ENCODE measurements at regions not wholly inside any gene's neighbourhood (a gene's known extent, or its start where the extent isn't known, plus 50 kb on each side); places are given as distances from the start of the nearest gene placed in this dataset.

DNA sequence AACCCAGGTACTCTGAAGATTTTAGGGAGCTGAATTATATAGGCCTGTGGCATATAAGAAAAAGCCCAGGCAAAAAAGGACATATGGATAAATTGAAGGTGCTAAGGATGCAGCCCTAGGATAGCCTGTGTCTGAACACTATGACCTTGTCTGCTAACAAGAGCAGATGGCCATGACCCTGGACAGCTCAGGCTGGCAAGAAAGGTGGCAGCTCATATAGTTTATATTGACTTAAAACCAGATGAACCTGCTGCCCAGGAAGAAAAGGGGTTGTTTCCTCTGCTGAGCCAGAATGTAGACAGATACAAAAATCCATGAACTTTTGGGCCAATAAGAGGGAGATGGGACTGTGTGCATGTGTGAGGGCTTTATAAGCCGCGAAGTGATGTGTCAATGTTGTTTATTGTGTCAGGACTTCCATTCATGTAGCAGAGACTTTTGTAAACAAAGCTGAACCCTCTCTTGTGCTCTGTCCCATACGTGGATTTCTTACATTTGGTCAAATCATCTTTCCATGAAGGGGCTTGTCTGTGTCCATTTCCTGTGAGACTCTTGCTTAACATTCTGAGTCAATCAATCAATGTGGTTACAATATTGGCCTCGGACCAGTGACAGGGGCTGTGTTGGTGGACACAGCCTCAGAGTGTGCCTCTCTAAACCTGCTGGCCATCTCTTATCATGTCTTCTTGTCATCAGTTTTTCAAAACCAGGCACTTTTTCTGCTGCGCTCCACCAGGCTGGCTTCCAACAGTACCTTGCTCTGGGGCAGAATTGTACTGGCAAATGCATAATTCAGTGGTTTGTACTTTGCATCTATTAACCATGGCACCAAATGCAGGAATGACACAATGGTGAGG is 321.2 kb downstream of the WDR72 start:
- no peak overlapping the region for H3K4me3 ChIP-seq (replicated peaks; ENCODE audit: low read depth, low read length)
- TF ChIP-seq, protein P1, sequence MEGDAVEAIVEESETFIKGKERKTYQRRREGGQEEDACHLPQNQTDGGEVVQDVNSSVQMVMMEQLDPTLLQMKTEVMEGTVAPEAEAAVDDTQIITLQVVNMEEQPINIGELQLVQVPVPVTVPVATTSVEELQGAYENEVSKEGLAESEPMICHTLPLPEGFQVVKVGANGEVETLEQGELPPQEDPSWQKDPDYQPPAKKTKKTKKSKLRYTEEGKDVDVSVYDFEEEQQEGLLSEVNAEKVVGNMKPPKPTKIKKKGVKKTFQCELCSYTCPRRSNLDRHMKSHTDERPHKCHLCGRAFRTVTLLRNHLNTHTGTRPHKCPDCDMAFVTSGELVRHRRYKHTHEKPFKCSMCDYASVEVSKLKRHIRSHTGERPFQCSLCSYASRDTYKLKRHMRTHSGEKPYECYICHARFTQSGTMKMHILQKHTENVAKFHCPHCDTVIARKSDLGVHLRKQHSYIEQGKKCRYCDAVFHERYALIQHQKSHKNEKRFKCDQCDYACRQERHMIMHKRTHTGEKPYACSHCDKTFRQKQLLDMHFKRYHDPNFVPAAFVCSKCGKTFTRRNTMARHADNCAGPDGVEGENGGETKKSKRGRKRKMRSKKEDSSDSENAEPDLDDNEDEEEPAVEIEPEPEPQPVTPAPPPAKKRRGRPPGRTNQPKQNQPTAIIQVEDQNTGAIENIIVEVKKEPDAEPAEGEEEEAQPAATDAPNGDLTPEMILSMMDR (IDR thresholded peaks at IDR 0.05; ENCODE audit: low read depth, low read length, missing control alignments): no peak
- no peak for DNase-seq (ENCODE audit: extremely low read depth, low read depth)

DNA sequence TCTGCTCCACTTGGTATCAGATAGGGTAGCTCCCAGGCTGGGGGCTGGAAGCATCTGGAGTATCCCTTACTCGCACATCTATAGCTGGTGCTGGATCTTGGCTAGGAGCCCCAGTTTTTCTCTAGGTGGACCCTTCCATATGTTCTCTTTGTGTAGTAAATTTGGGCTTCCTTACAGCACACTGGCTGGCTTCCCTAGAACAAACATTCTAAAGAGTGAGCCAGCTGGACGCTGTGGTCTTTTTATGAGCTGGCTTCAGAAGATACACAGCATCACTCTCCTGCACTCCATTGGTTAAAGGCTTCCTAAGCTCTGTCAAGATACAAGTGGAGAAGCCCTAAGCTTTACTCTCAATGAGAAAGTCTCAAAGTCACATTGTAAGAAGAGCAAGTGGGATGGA is 322.1 kb downstream of the WDR72 start:
- no peak for DNase-seq (ENCODE audit: extremely low read depth, low read depth)
- H3K4me3 ChIP-seq (replicated peaks; ENCODE audit: low read depth, low read length): no peak overlapping the region
- TF ChIP-seq, protein P1 (IDR thresholded peaks at IDR 0.05; ENCODE audit: low read depth, low read length, missing control alignments): no peak

DNA sequence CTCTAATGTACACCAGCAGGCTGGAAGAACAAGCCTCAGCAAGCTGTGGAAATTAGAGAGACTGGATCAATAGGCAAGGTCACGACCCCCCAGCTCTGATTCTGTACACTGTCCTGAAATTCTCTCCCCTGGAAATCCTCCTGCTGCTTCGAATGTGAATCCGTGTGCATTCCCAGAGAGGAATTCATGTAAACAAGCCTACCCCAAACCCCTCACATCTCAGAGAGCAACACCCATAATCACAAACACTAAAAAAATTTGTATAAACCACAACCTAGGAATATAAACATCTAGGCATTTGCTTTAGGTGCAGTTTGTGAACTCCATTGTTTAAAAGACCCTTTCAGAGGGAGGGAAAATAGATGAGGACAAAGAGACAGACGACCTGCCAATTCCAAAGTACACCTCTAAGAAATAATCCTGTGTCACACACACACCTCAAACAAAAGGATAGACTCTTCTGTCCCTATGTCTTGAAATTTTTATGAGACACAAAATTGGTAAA is 325.2 kb downstream of the WDR72 start:
- TF ChIP-seq, protein P1 (IDR thresholded peaks at IDR 0.05; ENCODE audit: low read depth, low read length, missing control alignments): no peak
- no peak overlapping the region for H3K4me3 ChIP-seq (replicated peaks; ENCODE audit: low read depth, low read length)
- DNase-seq (ENCODE audit: extremely low read depth, low read depth): no peak

DNA sequence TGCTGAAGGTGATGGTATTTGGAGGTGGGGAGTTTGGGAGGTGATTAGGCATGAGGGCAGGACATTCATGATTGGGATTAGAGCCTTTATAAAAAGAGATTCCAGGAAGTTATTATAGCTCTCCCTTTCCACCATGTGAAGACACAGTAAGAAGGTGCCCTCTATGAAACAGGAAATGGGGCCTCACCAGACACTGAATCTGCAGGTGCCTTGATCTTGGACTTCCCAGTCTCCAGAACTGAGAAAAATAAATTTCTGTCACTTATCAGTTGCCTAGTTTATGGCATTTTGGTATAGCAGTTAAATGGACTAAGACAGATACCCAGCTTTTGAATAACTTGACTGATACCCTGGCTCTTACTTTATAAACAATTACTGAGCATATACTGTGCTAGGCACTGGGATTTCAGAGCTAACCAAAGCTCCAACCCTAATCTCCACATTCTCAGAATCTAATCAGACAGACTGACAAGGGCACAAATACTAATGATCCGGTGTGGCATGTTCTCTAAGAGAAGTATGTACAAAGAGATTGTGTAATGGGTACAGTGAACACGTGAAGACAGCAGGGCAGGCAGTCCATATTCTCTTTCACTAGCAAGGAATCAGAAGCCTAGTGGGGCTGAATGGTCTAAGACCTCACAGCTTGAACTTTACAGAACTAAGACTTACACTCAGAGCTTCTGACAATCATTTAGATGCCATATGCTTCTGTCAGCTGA is 343.1 kb downstream of the WDR72 start:
- DNase-seq (ENCODE audit: extremely low read depth, low read depth): no peak
- H3K4me3 ChIP-seq (replicated peaks; ENCODE audit: low read depth, low read length): no peak overlapping the region
- TF ChIP-seq, protein P1 (IDR thresholded peaks at IDR 0.05; ENCODE audit: low read depth, low read length, missing control alignments): no peak

DNA sequence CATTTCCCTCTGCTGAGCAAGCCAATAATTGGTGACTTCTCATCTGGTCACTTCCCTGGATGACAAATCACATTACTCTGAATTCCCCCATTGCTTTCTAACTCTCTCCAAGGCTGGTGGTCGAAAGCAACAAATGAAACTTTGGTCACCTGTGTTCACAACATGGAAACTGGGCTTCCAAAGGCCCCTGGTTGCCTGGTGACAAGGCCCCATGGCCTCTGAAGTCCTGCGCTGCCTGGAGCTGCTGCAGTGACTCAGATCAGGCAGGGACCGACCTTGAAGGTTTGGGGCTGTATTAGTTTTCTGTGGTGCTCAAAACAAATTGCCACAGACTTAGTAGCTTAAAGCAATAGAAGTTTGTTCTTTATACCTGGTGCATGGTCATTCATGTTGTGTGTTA is 345.3 kb downstream of the WDR72 start:
- DNase-seq (ENCODE audit: extremely low read depth, low read depth): no peak
- TF ChIP-seq, protein P1 (IDR thresholded peaks at IDR 0.05; ENCODE audit: low read depth, low read length, missing control alignments): no peak
- no peak overlapping the region for H3K4me3 ChIP-seq (replicated peaks; ENCODE audit: low read depth, low read length)

DNA sequence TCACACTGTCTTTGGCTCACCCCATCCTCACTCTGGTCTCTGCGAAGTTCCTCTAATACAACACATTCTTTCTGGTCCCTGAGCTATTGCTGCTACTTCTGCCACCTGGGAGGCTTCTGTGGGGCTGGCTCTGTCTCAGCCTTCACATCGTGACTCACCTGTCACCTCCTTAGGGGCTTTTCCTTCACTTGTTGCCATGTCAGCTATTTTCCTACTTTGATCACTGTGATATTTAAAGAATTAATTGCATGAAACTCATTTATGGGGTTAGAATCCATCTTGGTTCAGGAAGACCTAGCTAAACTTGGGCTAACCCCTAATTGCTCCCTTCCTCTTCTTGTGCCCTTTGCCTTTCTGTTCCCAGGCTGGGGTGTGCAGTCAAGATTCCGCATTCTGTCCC is 346.9 kb downstream of the WDR72 start:
- TF ChIP-seq, protein P1 (IDR thresholded peaks at IDR 0.05; ENCODE audit: low read depth, low read length, missing control alignments): no peak
- DNase-seq (ENCODE audit: extremely low read depth, low read depth): no peak
- no peak overlapping the region for H3K4me3 ChIP-seq (replicated peaks; ENCODE audit: low read depth, low read length)

Measured in HFF-Myc (cell line).